Fibroblast of lung (primary cell): ENCODE measurements at regions not wholly inside any gene's neighbourhood (a gene's known extent, or its start where the extent isn't known, plus 50 kb on each side); places are given as distances from the start of the nearest gene placed in this dataset.

Source experiments
- CTCF ChIP-seq, 2 donors: IDR thresholded peaks in 1 of 2; conservative IDR thresholded peaks in 1 of 2; 1 replicate in 1 of 2; 2 replicates in 1 of 2; pipeline ENCODE4 v1.5.1; 2011 to 2012; ENCODE audit warnings: low read length in 2 of 2, control low read depth in 1 of 2, inconsistent platforms in 1 of 2, low read depth in 1 of 2, mild to moderate bottlenecking in 1 of 2
- EZH2 ChIP-seq: IDR thresholded peaks from 2 replicates; pipeline ENCODE4 v1.5.1; 2012; ENCODE audit warnings: low read length, control low read depth, mild to moderate bottlenecking; ENCODE audit errors: missing control alignments

GRCh38 chr5:156271569-156271968 lies 55.4 kb upstream of the SGCD start:
- TF ChIP-seq CTCF (conservative IDR thresholded peaks at IDR 0.05 in 1 of 2, IDR thresholded peaks at IDR 0.05 in 1 of 2; ENCODE audit: low read depth in 1 of 2, low read length in 2 of 2) (no peak), EZH2 (no peak)
